K562 (cell line): ENCODE measurements at regions not wholly inside any gene's neighbourhood (a gene's known extent, or its start where the extent isn't known, plus 50 kb on each side); places are given as distances from the start of the nearest gene placed in this dataset.

ENCODE experiments used
- CEBPB ChIP-seq: fragments of 450-650 bp; IDR thresholded peaks from 2 replicates; pipeline ENCODE4 v1.6.1; 2016; ENCODE audit warnings: missing genetic modification characterization, missing compliant biosample characterization
- MCM7 ChIP-seq, 2 experiments: fragments of 450-650 bp; IDR thresholded peaks; 2 replicates each; pipeline ENCODE4 v1.6.1; 2016 to 2018
- RNF2 ChIP-seq: sonication (generic); IDR thresholded peaks from 2 replicates; pipeline ENCODE4 v1.6.1; 2016
- ZSCAN29 ChIP-seq: fragments of 450-650 bp; IDR thresholded peaks from 2 replicates; pipeline ENCODE4 v1.6.1; 2017

DNA sequence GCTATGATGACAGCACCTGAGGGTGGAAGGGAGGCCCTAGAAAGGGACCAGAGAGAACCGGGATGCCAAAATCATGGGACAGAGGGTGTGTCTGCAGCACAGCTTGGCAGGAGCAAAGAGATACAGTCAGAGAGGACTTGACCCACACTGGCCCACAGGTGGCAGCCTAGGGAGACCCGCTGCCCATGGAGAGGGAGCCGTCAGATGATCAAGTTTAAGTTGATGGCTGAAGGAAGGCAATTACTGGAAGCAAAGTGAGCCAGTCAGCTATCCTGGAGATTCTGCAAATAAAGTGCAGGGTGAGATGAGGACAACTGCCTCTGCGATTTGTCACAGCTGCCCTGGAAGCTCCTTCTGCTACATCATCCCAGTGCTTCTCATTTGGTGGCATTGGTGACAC lies 74.0 kb downstream of the CMPK2 start:
- TF ChIP-seq CEBPB (tag) (no peak), ZSCAN29 (no peak), MCM7 (IDR thresholded peaks at IDR 0.05) (no peak), RNF2 (no peak)
